Mucosa of descending colon (tissue), 3 donors: ENCODE measurements at regions not wholly inside any gene's neighbourhood (a gene's known extent, or its start where the extent isn't known, plus 50 kb on each side); places are given as distances from the start of the nearest gene placed in this dataset.
"Not testable (repeated sequence)": the region's sequence is repeated elsewhere in the genome, so short reads cannot be mapped to it uniquely, and the experiment has no call there.

Experiments
- ATAC-seq: fragments of 200-7000 bp; cut with Tn5 transposase; one replicate; pipeline ENCODE4 v1.9.1; 2020; ENCODE audit warnings: mild to moderate bottlenecking, moderate library complexity
- DNase-seq, 3 donors: peaks; one replicate each; pipeline ENCODE4 v3.0.0-alpha.2; 2020
- H3K36me3 ChIP-seq: fragments of 200-600 bp; one replicate; pipeline ENCODE4 v1.8.0; 2021; ENCODE audit warnings: low read depth, mild to moderate bottlenecking
- H3K4me1 ChIP-seq: fragments of 200-600 bp; one replicate; pipeline ENCODE4 v1.8.0; 2021; ENCODE audit warnings: low read depth, mild to moderate bottlenecking
- H3K4me3 ChIP-seq: fragments of 200-600 bp; one replicate; pipeline ENCODE4 v1.8.0; 2021; ENCODE audit warnings: mild to moderate bottlenecking
- H3K9me3 ChIP-seq: fragments of 200-600 bp; one replicate; pipeline ENCODE4 v1.8.0; 2021; ENCODE audit warnings: mild to moderate bottlenecking
- CTCF ChIP-seq: fragments of 200-600 bp; IDR thresholded peaks from one replicate; pipeline ENCODE4 v1.8.0; 2022; ENCODE audit warnings: antibody characterized with exemption, mild to moderate bottlenecking
- intact Hi-C, 2 donors: fragments of 100-400 bp; cut with DNase I in 1 of 2; cut with micrococcal nuclease in 1 of 2; formaldehyde crosslinking; loops; one replicate each; pipeline versions ENCODE4 v1.11.0 to v1.11.1; 2022; cut with DNase I, micrococcal nuclease
- donor health status: DM: no; HTN: no; CAD: no; lungs with moderate emphysema.
- donor health status: DM: no; HTN: no; CAD: no.
- donor health status: DM: no; HTN: yes; CAD: no.

GRCh38 chr5:86500947-86501346 lies 116.8 kb upstream of the COX7C start:
- DNase-seq (no peak), ATAC-seq (no peak)
- TF ChIP-seq CTCF = no peak
- Histone ChIP-seq H3K4me3 (no peak overlapping the region), H3K9me3 (no peaks in the 10 kb centered on the region), H3K36me3 (no peaks in the 10 kb centered on the region), H3K4me1 (no peaks in the 10 kb centered on the region)
- intact Hi-C loops = no loop called here

- DNase-seq = no peak
- intact Hi-C loops = no loop called here
- Histone ChIP-seq H3K4me1 (no peaks in the 10 kb centered on the region), H3K36me3 (no peaks in the 10 kb centered on the region), H3K4me3 (no peak overlapping the region), H3K9me3 (no peaks in the 10 kb centered on the region)
- ATAC-seq = no peak
- no peak for TF ChIP-seq CTCF
Observed at GRCh38 chr5:86507574-86507973, 110.2 kb upstream of the COX7C start.

- DNase-seq, H3K9me3 ChIP-seq, H3K4me1 ChIP-seq, H3K4me3 ChIP-seq, intact Hi-C loops, H3K36me3 ChIP-seq, ATAC-seq: not testable (repeated sequence)
Observed at GRCh38 chr5:86510330-86510915, 107.3 kb upstream of the COX7C start.

GRCh38 chr5:86523718-86524117 lies 94.0 kb upstream of the COX7C start:
- Histone ChIP-seq H3K4me3 (no peak overlapping the region), H3K36me3 (no peaks in the 10 kb centered on the region), H3K9me3 (no peaks in the 10 kb centered on the region), H3K4me1 (no peaks in the 10 kb centered on the region)
- no peak for TF ChIP-seq CTCF
- DNase-seq (no peak), ATAC-seq (no peak)
- intact Hi-C loops = no loop called here

GRCh38 chr5:86525622-86526021 lies 92.1 kb upstream of the COX7C start:
- Histone ChIP-seq H3K36me3 (no peaks in the 10 kb centered on the region), H3K4me3 (no peak overlapping the region), H3K4me1 (no peaks in the 10 kb centered on the region), H3K9me3 (no peaks in the 10 kb centered on the region)
- intact Hi-C loops = no loop called here
- no peak for DNase-seq
- no peak for TF ChIP-seq CTCF
- no peak for ATAC-seq

- no peaks in the 10 kb centered on the region for H3K4me1 ChIP-seq
- TF ChIP-seq CTCF = no peak
- intact Hi-C loops = no loop called here
- no peaks in the 10 kb centered on the region for H3K9me3 ChIP-seq
- H3K4me3 ChIP-seq = no peak overlapping the region
- no peak for DNase-seq
- ATAC-seq = no peak
- no peaks in the 10 kb centered on the region for H3K36me3 ChIP-seq
Observed at GRCh38 chr5:86526811-86527348, 90.9 kb upstream of the COX7C start.
